Loucy (cell line): ENCODE measurements at regions not wholly inside any gene's neighbourhood (a gene's known extent, or its start where the extent isn't known, plus 50 kb on each side); places are given as distances from the start of the nearest gene placed in this dataset.
A peak's percentile ranks its signal among the peaks of the same experiment; 100 is the strongest.

ENCODE experiments used
- H2AFZ ChIP-seq: fragments of 200-600 bp; sonication (generic); 2 replicates; pipeline ENCODE4 v1.6.0; 2016; ENCODE audit warnings: antibody characterized with exemption, mild to moderate bottlenecking, low read length, moderate library complexity
- H3F3A ChIP-seq: fragments of 200-600 bp; 2 replicates; pipeline ENCODE4 v1.6.0; 2016; ENCODE audit warnings: antibody characterized with exemption, low read depth, mild to moderate bottlenecking
- H3K27me3 ChIP-seq: fragments of 200-600 bp; sonication (generic); 2 replicates; pipeline ENCODE4 v1.6.1; 2014; ENCODE audit warnings: low read length, mild to moderate bottlenecking; ENCODE audit not compliant: insufficient read depth, poor library complexity, severe bottlenecking
- H3K36me3 ChIP-seq: fragments of 200-600 bp; sonication (generic); 2 replicates; pipeline ENCODE4 v1.6.1; 2016; ENCODE audit warnings: low read length; ENCODE audit not compliant: insufficient read depth
- H3K4me1 ChIP-seq: fragments of 200-600 bp; sonication (generic); 2 replicates; pipeline ENCODE4 v1.5.1; 2014; ENCODE audit warnings: low read length, mild to moderate bottlenecking; ENCODE audit not compliant: insufficient read depth, poor library complexity, severe bottlenecking
- H3K4me2 ChIP-seq: fragments of 200-600 bp; sonication (generic); 2 replicates; pipeline ENCODE4 v1.6.0; 2014; ENCODE audit warnings: antibody characterized with exemption, low read length, low read depth, mild to moderate bottlenecking; ENCODE audit not compliant: poor library complexity, severe bottlenecking
- H3K4me3 ChIP-seq: fragments of 200-600 bp; sonication (generic); 2 replicates; pipeline ENCODE4 v1.5.1; 2014; ENCODE audit warnings: low read length, mild to moderate bottlenecking, mixed read lengths; ENCODE audit not compliant: poor library complexity, severe bottlenecking
- H3K79me2 ChIP-seq: fragments of 200-600 bp; sonication (generic); 2 replicates; pipeline ENCODE4 v1.6.1; 2014; ENCODE audit warnings: low read length; ENCODE audit not compliant: insufficient read depth
- H3K9ac ChIP-seq: fragments of 200-600 bp; sonication (generic); 2 replicates; pipeline ENCODE4 v1.6.0; 2014; ENCODE audit warnings: mild to moderate bottlenecking, low read depth, low read length, moderate library complexity; ENCODE audit not compliant: poor library complexity, severe bottlenecking
- H3K9me2 ChIP-seq: fragments of 200-600 bp; sonication (generic); replicated peaks from 2 replicates; pipeline ENCODE4 v1.6.1; 2016; ENCODE audit warnings: low read depth, low read length, mixed read lengths
- H3K9me3 ChIP-seq: fragments of 200-600 bp; sonication (generic); 2 replicates; pipeline ENCODE4 v1.6.1; 2014; ENCODE audit warnings: mild to moderate bottlenecking, antibody characterized with exemption, low read length, low read depth; ENCODE audit not compliant: insufficient read depth
- H4K20me1 ChIP-seq: fragments of 200-600 bp; sonication (generic); 2 replicates; pipeline ENCODE4 v1.6.0; 2014; ENCODE audit warnings: antibody characterized with exemption, low read length, mild to moderate bottlenecking; ENCODE audit not compliant: insufficient read depth, poor library complexity, severe bottlenecking
- CTCF ChIP-seq: fragments of 200-600 bp; sonication (generic); conservative IDR thresholded peaks from 2 replicates; pipeline ENCODE4 v1.5.1; 2014; ENCODE audit warnings: mild to moderate bottlenecking, antibody characterized with exemption, low read length
- EZH2phosphoT487 ChIP-seq: fragments of 200-600 bp; IDR thresholded peaks from 2 replicates; pipeline ENCODE4 v1.6.1; 2018; ENCODE audit warnings: antibody characterized with exemption, mild to moderate bottlenecking, moderate library complexity, borderline replicate concordance

GRCh38 chr15:62779899-62780298 lies 262.6 kb upstream of the TPM1 start:
- TF ChIP-seq CTCF (no peak), EZH2phosphoT487 (no peak)
- Histone ChIP-seq H4K20me1 (no peaks in the 10 kb centered on the region), H3K4me2 (no peak overlapping the region), H3K4me3 (no peak overlapping the region), H3F3A (no peaks in the 10 kb centered on the region), H3K9ac (no peak overlapping the region), H3K79me2 (no peaks in the 10 kb centered on the region), H3K9me2 (no peaks in the 10 kb centered on the region), H2AFZ (no peak overlapping the region), H3K36me3 (no peaks in the 10 kb centered on the region), H3K4me1 (no peaks in the 10 kb centered on the region), H3K27me3 (no peaks in the 10 kb centered on the region), H3K9me3 (no peaks in the 10 kb centered on the region)

GRCh38 chr15:62781081-62781497 lies 261.5 kb upstream of the TPM1 start:
- Histone ChIP-seq H4K20me1 (no peaks in the 10 kb centered on the region), H3K4me1 (no peaks in the 10 kb centered on the region), H3K36me3 (no peaks in the 10 kb centered on the region), H3K9me2 (no peaks in the 10 kb centered on the region), H3K4me2 (no peak overlapping the region), H3K9me3 (no peaks in the 10 kb centered on the region), H3K9ac (no peak overlapping the region), H3K79me2 (no peaks in the 10 kb centered on the region), H3K27me3 (no peaks in the 10 kb centered on the region), H3F3A (no peaks in the 10 kb centered on the region), H3K4me3 (no peak overlapping the region), H2AFZ (no peak overlapping the region)
- TF ChIP-seq EZH2phosphoT487 = no peak
- no peak for TF ChIP-seq CTCF

GRCh38 chr15:62782071-62782841 lies 260.3 kb upstream of the TPM1 start:
- Histone ChIP-seq H4K20me1 (no peaks in the 10 kb centered on the region), H3K79me2 (no peaks in the 10 kb centered on the region), H3K4me3 (no peak overlapping the region), H2AFZ (peak overlapping the region; percentile 5; the same call in 1 of the 2 replicates), H3F3A (no peaks in the 10 kb centered on the region), H3K4me1 (no peaks in the 10 kb centered on the region), H3K4me2 (no peak overlapping the region), H3K27me3 (no peaks in the 10 kb centered on the region), H3K9ac (no peak overlapping the region), H3K36me3 (no peaks in the 10 kb centered on the region), H3K9me3 (no peaks in the 10 kb centered on the region), H3K9me2 (no peaks in the 10 kb centered on the region)
- TF ChIP-seq CTCF (peak; percentile 82), EZH2phosphoT487 (no peak)
